ENCODE measurements at regions not wholly inside any gene's neighbourhood (a gene's known extent, or its start where the extent isn't known, plus 50 kb on each side); places are given as distances from the start of the nearest gene placed in this dataset.

- no peak for TF ChIP-seq POLR2A (IDR thresholded peaks at IDR 0.05)
- TF ChIP-seq, protein P1, sequence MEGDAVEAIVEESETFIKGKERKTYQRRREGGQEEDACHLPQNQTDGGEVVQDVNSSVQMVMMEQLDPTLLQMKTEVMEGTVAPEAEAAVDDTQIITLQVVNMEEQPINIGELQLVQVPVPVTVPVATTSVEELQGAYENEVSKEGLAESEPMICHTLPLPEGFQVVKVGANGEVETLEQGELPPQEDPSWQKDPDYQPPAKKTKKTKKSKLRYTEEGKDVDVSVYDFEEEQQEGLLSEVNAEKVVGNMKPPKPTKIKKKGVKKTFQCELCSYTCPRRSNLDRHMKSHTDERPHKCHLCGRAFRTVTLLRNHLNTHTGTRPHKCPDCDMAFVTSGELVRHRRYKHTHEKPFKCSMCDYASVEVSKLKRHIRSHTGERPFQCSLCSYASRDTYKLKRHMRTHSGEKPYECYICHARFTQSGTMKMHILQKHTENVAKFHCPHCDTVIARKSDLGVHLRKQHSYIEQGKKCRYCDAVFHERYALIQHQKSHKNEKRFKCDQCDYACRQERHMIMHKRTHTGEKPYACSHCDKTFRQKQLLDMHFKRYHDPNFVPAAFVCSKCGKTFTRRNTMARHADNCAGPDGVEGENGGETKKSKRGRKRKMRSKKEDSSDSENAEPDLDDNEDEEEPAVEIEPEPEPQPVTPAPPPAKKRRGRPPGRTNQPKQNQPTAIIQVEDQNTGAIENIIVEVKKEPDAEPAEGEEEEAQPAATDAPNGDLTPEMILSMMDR (IDR thresholded peaks at IDR 0.05): no peak
These were observed 448.9 kb upstream of the KCNMB2 start for GRCh38 chr3:178087376-178087775.

Data from testis (tissue), 2 donors.